Loucy (cell line): ENCODE measurements at regions not wholly inside any gene's neighbourhood (a gene's known extent, or its start where the extent isn't known, plus 50 kb on each side); places are given as distances from the start of the nearest gene placed in this dataset.

Experiments
- CTCF ChIP-seq: fragments of 200-600 bp; sonication (generic); conservative IDR thresholded peaks from 2 replicates; pipeline ENCODE4 v1.5.1; 2014; ENCODE audit warnings: mild to moderate bottlenecking, antibody characterized with exemption, low read length
- EZH2phosphoT487 ChIP-seq: fragments of 200-600 bp; IDR thresholded peaks from 2 replicates; pipeline ENCODE4 v1.6.1; 2018; ENCODE audit warnings: antibody characterized with exemption, mild to moderate bottlenecking, moderate library complexity, borderline replicate concordance

DNA sequence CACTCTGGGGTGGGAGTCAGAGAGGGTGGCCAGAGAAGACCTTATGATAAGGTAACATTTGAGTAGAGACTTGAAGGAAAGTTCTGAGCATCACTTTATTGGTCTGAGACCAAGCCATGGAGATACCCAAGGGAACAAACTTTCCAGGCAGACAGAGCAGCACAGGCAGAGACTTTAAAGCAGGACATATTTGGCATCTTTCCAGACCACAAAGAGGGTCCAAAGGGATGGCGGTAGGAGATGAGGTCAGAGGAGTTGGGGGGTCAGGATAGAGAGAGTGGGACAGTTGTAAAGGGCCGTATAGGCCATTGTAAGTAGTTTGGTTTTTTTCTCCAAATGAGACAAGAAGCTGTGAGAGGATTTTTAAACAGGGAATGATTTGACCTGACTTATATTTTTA lies 344.4 kb downstream of the SEC23A start:
- TF ChIP-seq CTCF (no peak), EZH2phosphoT487 (no peak)
